H1 (cell line): ENCODE measurements at regions not wholly inside any gene's neighbourhood (a gene's known extent, or its start where the extent isn't known, plus 50 kb on each side); places are given as distances from the start of the nearest gene placed in this dataset.

Experiments used
- CTBP2 ChIP-seq: IDR thresholded peaks from 2 replicates; pipeline ENCODE4 v1.7.0; 2011; ENCODE audit warnings: borderline replicate concordance, mild to moderate bottlenecking, moderate library complexity, mixed read lengths, low read length; ENCODE audit not compliant: insufficient read depth, insufficient read length
- CTCF ChIP-seq, 3 experiments: IDR thresholded peaks; 1 replicate in 2 of 3; 2 replicates in 1 of 3; pipeline versions ENCODE4 v1.5.1 to v1.6.1; 2011; ENCODE audit warnings: low read length in 3 of 3, mild to moderate bottlenecking in 3 of 3, inconsistent platforms in 2 of 3, low read depth in 1 of 3, moderate library complexity in 1 of 3; ENCODE audit not compliant: insufficient read depth in 1 of 3; ENCODE audit errors: control extremely low read depth in 1 of 3
- GABPA ChIP-seq: IDR thresholded peaks from 2 replicates; pipeline ENCODE4 v1.6.1; 2011; ENCODE audit warnings: mild to moderate bottlenecking, low read length, moderate library complexity, borderline replicate concordance; ENCODE audit not compliant: insufficient read depth
- POLR2A ChIP-seq, 2 experiments: IDR thresholded peaks; 1 replicate in 1 of 2; 2 replicates in 1 of 2; pipeline ENCODE4 v1.6.1; 2011; ENCODE audit warnings: low read depth in 2 of 2, low read length in 2 of 2, mild to moderate bottlenecking in 2 of 2; ENCODE audit errors: control extremely low read depth in 1 of 2
- POLR2AphosphoS5 ChIP-seq: IDR thresholded peaks from 2 replicates; pipeline ENCODE4 v1.6.1; 2011; ENCODE audit warnings: low read depth, low read length

- TF ChIP-seq GABPA: no peak
- no peak for TF ChIP-seq CTBP2
- no peak for TF ChIP-seq CTCF (IDR thresholded peaks at IDR 0.05; ENCODE audit: control extremely low read depth in 1 of 3, insufficient read depth in 1 of 3, low read depth in 1 of 3, low read length in 3 of 3)
- no peak for TF ChIP-seq POLR2AphosphoS5
- TF ChIP-seq POLR2A (IDR thresholded peaks at IDR 0.05; ENCODE audit: control extremely low read depth in 1 of 2, low read depth in 2 of 2, low read length in 2 of 2): no peak
Observed at GRCh38 chr20:63104312-63105181, 97.8 kb upstream of the BHLHE23 start.
